K562 (cell line): ENCODE measurements at regions not wholly inside any gene's neighbourhood (a gene's known extent, or its start where the extent isn't known, plus 50 kb on each side); places are given as distances from the start of the nearest gene placed in this dataset.

Source experiments
- EZH2 ChIP-seq: IDR thresholded peaks from 2 replicates; pipeline ENCODE4 v1.6.1; 2012; ENCODE audit warnings: low read depth, mild to moderate bottlenecking, inconsistent platforms, low read length, borderline replicate concordance
- PRMT5 ChIP-seq: sonication (generic); formaldehyde crosslinking; IDR thresholded peaks from 2 replicates; pipeline ENCODE4 v1.5.0; 2020; ENCODE audit warnings: missing genetic modification reagents
- RBFOX2 ChIP-seq: fragments of 200-400 bp; formaldehyde crosslinking; IDR thresholded peaks from 2 replicates; pipeline ENCODE4 v1.6.1; 2017; ENCODE audit warnings: low read depth, mild to moderate bottlenecking, low read length, moderate library complexity
- SETDB1 ChIP-seq: IDR thresholded peaks from one replicate; pipeline ENCODE4 v1.6.1; 2012; ENCODE audit warnings: low read length, control low read depth, inconsistent platforms
- ZNF263 ChIP-seq: sonication (generic); formaldehyde crosslinking; IDR thresholded peaks from 2 replicates; pipeline ENCODE4 v1.8.0; 2022; ENCODE audit warnings: mild to moderate bottlenecking, missing genetic modification reagents, borderline replicate concordance
- TF ChIP-seq, protein P1 (sequence below), 3 experiments: fragments of 200-800 bp in 1 of 3; sonication (Bioruptor generic) in 1 of 3; sonication (generic) in 1 of 3; formaldehyde crosslinking in 1 of 3; IDR thresholded peaks; 2 replicates each; pipeline versions ENCODE4 v1.6.1 to v1.8.0; 2016 to 2022; ENCODE audit warnings: mild to moderate bottlenecking in 2 of 3, missing compliant biosample characterization in 2 of 3, missing genetic modification characterization in 2 of 3, missing genetic modification reagents in 1 of 3
- TF ChIP-seq, protein P2 (sequence below): fragments of 200-800 bp; sonication (Bioruptor generic); IDR thresholded peaks from 2 replicates; pipeline ENCODE4 v1.6.1; 2017; ENCODE audit warnings: missing genetic modification characterization, missing compliant biosample characterization

- no peak for TF ChIP-seq EZH2
- TF ChIP-seq, protein P1, sequence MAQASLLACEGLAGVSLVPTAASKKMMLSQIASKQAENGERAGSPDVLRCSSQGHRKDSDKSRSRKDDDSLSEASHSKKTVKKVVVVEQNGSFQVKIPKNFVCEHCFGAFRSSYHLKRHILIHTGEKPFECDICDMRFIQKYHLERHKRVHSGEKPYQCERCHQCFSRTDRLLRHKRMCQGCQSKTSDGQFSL (CRISPR knock-in tag; IDR thresholded peaks at IDR 0.05) = no peak
- TF ChIP-seq, protein P1 (tag; IDR thresholded peaks at IDR 0.05) = no peak
- TF ChIP-seq RBFOX2 = no peak
- TF ChIP-seq PRMT5 (CRISPR knock-in tag) = no peak
- TF ChIP-seq ZNF263 (CRISPR knock-in tag) = no peak
- no peak for TF ChIP-seq SETDB1
- TF ChIP-seq, protein P2, sequence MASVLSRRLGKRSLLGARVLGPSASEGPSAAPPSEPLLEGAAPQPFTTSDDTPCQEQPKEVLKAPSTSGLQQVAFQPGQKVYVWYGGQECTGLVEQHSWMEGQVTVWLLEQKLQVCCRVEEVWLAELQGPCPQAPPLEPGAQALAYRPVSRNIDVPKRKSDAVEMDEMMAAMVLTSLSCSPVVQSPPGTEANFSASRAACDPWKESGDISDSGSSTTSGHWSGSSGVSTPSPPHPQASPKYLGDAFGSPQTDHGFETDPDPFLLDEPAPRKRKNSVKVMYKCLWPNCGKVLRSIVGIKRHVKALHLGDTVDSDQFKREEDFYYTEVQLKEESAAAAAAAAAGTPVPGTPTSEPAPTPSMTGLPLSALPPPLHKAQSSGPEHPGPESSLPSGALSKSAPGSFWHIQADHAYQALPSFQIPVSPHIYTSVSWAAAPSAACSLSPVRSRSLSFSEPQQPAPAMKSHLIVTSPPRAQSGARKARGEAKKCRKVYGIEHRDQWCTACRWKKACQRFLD = no peak
Measured at GRCh38 chr14:37816135-37816534, 220.7 kb downstream of the TTC6 start.
